ENCODE measurements at regions not wholly inside any gene's neighbourhood (a gene's known extent, or its start where the extent isn't known, plus 50 kb on each side); places are given as distances from the start of the nearest gene placed in this dataset.

DNA sequence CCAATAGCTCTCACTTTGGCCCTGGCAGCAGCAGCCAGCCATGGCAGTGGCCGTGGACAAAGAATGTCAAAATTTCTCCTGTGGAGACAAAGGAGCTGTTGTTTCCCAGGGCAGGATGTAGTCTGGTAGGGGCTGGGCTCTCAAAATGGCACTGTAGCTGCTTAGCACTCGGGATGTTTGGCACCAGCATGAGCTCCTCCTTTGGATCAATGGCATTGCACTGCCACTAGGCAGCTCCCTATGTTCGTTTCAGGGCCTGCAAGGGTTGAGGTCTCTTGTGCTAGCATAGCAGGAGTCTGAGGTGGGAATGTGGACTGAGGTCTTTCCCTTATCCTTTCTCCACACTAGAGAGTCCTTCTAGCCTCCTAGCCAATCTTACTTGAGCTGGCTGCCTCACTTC, 948.8 kb upstream of the FAM98A start:
- TF ChIP-seq, protein P1, sequence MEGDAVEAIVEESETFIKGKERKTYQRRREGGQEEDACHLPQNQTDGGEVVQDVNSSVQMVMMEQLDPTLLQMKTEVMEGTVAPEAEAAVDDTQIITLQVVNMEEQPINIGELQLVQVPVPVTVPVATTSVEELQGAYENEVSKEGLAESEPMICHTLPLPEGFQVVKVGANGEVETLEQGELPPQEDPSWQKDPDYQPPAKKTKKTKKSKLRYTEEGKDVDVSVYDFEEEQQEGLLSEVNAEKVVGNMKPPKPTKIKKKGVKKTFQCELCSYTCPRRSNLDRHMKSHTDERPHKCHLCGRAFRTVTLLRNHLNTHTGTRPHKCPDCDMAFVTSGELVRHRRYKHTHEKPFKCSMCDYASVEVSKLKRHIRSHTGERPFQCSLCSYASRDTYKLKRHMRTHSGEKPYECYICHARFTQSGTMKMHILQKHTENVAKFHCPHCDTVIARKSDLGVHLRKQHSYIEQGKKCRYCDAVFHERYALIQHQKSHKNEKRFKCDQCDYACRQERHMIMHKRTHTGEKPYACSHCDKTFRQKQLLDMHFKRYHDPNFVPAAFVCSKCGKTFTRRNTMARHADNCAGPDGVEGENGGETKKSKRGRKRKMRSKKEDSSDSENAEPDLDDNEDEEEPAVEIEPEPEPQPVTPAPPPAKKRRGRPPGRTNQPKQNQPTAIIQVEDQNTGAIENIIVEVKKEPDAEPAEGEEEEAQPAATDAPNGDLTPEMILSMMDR (IDR thresholded peaks at IDR 0.05; ENCODE audit: low read depth, low read length) = no peak
- TF ChIP-seq POLR2A (IDR thresholded peaks at IDR 0.05; ENCODE audit: extremely low read depth, insufficient read length) (no peak), MYC (IDR thresholded peaks at IDR 0.05; ENCODE audit: low read depth, low read length) (no peak)
- TF ChIP-seq, protein P2, sequence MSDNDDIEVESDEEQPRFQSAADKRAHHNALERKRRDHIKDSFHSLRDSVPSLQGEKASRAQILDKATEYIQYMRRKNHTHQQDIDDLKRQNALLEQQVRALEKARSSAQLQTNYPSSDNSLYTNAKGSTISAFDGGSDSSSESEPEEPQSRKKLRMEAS (IDR thresholded peaks at IDR 0.05; ENCODE audit: low read depth, low read length) = no peak
